Left kidney (tissue), 1 donor: ENCODE measurements at regions not wholly inside any gene's neighbourhood (a gene's known extent, or its start where the extent isn't known, plus 50 kb on each side); places are given as distances from the start of the nearest gene placed in this dataset.

ENCODE experiments used
- DNase-seq: peaks from one replicate; pipeline ENCODE4 v3.0.0-alpha.2; 2013

DNA sequence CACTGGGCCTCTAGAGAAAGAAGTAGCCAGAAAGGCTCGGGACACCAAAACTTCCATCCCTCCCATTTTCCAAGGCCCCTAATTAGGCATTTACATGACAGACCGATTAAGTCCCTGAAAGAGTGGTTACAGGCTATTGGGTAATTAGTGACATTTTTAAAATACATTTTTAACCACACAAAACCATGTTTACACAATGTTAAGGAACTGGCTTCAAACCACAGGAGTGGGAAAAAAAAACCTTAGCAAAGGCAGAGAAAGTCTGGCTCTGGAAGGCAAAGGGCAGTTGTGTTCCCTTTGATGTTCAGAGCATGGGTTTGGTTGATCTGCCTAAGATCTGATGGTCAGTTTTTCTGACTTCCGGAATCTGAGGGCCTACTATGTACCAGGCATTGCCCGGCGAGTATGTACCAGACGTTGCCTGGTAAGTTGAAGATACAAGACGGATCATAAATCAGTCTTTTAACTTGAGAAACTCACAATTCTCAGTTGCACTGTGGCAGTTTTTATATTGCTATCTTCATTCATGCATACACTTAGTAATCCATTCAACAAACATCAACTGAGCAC lies 576.5 kb downstream of the MED13L start:
- no peak for DNase-seq

DNA sequence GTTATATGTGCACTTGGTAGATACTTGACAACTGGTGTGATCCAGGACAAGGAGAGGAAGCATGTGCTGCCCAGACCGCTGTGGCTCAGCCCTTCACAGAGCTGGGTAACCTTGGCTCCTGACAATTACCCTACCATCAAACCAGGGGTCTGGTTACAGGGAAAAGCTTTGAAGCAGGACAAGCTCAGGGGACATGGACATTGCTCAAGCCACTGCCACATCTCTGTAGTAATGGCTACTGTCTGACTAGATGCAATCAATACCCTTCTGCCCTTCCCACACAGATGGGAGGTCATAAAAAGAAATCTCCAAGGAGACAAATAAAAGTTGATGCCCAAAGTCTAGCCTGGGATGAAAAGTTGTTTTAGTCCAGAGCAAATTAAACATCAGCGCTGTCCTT lies 577.4 kb downstream of the MED13L start:
- no peak for DNase-seq

DNA sequence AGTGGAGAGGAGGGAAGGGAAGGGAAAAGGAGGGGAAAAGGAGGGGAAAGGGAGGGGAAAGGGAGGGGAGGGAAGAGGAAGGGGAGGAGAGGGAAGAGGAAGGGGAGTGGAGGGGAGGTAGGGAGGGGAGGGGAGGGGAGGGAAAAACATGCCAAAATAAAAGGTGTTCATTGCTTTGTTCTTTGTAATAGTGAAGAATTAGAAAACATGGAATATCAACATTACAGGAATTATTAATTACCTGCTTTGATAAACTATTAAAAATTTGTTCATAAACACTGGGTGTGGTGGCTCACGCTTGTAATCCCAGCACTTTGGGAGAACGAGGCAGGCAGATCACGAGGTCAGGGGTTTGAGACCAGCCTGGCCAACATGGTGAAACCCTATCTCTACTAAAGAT lies 579.2 kb downstream of the MED13L start:
- no peak for DNase-seq

DNA sequence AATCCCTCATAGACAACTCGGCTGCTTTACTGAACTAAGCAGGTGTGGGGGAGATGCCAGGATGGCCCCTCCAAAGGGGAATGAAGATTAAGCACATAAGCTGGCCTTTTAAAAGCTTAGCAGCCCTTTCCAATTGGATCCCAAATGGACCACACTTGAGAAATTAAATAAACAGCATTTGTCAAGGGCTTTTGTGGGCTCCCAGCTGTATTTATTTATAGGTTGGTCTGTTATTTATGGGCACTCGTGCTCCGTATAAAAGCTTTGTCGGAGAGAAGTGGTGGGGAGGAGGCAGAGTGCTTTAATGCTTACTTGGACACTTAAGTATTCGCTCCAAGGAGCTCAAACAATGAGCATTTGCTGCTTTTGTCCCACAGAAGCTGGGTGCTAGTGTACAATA lies 580.2 kb downstream of the MED13L start:
- DNase-seq, result no peak

DNA sequence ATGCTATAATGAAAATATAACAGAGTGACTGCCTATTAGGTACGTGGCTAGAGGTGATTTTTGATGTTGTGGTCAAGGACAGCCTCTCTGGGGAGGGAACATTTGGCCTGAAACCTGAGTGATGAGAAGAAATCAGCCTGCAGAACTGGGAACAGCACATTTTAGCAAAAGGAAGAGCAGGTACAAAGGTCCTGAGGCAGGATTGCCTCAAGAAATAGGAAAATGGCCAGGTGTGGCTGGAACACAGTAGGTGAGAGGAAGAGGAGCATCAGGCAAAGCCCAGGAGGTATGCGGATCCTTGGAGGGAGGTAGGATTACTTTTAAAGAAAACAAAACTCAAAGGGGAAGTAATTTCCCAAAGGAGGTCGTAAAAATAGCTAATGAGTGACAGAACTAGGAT lies 582.9 kb downstream of the MED13L start:
- DNase-seq, result no peak

DNA sequence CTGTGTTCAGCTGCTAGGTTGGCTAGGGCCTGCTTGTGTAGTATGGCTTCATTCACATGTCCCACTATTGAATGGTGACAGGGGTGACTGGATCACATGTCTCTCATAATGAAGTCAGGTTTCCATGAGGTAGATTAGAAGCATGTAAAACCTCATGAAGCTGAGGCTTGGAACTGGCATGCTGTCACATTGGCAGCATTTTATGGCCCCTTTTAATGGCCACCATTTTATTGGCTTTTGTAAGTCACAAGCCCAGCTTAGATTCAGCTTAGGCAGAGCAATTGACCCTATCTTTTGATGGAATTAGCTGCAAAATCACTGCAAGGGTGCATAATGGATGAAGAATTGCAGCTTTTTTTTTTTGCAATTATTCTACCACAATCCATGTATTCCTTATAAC lies 583.5 kb downstream of the MED13L start:
- DNase-seq, result no peak

DNA sequence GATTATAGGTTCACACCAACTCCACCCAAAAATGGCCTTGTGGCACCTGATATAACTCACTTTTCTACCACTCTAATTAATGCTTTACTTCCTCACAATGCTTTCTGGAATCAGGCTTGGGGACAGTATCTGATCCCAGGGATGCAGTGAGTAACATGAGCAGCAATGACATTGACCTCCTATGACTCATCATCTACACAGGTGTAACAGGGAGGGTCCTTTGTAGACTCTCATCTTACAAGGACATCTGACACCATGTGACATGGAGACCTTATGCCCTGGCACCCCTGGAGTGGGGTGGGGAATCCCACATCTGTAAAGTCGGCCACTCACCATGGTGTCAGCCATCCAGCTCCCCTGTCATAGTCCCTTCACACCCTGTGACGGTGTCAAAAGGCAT lies 586.4 kb downstream of the MED13L start:
- no peak for DNase-seq

DNA sequence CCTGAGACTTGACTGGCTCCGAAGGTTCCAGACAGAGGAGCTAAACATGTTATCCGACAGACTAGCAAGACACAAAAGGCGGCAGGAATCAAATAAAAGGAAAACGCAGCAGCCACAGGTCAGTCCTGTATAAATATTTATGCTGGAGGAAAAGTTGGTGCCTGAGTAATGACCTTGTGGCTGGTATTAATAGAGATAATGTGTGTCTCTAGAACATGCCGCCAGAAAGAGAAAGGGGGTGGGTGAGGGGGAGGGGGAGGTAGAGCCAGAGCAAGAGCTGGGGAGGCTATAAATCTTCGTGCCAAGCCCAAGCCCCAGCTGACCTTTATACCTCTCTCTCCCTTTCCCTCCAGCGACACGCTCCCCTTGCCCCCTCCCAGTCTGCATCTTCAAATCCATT lies 590.4 kb downstream of the MED13L start:
- DNase-seq, result no peak

DNA sequence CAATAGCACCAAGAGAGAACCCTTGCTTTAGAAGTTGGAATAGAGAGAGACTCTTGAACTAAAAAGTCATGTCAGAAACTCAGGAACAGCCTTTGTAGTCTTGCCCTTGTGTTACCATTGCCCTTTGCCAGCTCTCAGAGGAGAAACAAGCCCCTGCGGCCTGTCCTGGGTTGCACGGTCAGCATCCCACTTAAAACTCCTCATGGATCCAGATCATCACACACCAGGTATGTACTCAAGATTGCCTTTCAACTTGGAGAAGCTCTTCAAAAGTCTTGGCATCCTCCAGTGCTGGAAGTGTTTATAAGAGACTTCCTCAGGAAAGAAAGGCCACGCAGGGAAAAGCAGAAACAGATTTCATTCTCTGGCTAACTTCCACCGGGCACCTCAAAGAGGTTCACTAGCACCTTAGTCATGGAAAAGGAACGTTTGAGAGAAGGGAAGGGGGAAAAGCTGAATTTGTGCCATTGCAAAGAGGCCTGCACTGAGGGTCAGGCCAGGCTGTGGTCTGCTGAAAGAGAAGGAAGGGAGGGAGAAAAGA lies 594.2 kb downstream of the MED13L start:
- no peak for DNase-seq

DNA sequence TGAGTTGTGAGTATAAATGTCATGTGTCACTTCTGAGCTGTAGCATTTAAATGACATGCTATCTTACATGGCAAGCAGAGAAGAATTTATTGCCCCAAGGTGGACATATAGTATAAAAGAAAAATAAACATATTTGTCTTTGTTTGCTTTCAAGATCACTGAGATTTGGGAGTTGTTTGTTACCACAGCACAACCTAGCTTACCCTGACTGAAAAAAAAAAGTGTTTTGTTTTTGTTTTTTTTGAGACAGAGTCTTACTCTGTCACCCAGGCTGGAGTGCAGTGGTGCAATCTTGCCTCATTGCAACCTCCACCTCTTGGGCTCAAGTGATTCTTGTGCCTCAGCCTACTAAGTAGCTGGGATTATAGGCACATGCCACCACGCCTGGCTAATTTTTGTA lies 596.5 kb downstream of the MED13L start:
- DNase-seq, result no peak

DNA sequence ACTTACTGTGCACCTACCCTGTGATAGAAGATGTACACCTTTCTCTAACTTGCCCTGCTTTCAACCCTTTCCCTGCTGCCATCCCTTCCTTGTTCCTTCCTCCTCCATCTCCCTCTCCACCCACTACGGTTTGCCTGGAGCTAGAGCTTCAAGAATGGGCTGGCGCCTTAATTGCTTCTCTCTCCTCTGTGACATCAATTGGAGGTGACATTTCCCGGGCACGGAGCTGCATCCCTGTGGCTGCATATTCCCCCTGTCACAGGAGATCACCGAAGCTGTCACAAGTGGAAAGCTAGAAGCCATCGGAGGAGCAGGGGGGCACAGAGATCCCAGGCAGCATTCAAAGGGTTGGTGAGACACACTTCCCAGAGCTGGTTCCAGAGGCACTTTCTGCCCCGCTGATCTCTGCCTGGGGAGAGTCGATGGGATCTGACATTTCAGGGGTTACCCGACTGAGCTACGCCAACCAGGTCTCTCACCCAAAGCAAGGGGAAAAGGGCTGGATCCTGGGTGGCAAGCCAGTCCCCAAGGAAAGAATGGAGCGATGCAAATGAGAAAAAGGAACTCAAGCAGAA lies 604.9 kb downstream of the MED13L start:
- DNase-seq, result no peak

DNA sequence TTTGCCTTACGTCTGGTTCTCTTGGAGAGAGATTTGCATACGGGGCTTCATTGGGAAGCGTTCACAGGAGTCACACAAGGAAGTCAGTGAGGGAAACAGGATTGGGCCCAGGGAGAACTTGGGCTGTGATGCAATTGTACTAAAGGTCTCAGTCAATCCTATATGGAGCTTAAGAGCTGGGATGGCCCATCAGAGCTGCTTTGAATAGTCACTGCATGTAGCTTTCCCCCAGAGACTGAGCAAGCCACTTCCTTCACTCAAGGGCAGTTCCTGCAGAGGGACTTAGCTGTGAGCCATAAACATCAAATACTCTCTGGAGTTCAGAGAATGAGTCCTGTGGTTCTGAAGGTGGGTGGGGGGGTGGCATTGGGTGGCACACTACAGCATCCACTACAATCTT lies 605.4 kb downstream of the MED13L start:
- DNase-seq, result no peak

DNA sequence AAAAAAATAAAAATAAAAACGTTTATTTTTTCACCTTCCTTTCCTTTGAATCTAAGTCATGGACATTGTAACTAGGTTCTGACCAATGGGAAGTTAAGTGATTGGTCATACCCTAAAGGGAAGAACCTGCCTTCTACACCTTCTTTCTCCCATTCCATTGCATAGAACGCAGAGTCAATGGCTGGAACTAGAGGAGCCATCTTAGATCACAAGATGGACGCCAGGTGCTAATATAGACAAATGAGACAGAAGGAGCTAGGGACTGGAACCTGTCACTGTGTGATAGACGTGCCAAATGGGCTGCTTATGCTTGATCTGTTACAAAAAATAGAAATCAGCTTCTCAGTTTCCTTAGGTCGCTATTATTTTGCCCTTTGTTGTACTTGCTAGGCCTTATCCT lies 606.6 kb downstream of the MED13L start:
- no peak for DNase-seq

DNA sequence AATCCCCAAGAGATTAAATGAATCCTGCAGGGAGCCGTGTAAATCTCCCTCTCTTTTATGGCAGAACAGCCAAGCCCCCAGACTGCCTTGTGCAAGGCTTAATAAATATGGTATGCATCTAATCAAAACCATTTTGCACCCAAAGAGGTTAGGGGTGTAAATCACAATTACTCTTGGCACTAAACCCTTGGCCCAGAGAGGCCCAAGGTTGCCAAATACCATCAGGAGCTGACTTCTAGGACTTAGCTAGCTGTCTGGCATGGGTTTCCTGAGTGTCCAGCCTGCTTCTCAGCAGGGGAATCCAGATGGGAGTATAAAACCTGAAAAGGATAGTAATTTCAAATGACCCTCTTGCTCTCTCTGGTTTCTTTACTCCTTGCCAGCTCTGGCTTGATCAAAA lies 610.4 kb downstream of the MED13L start:
- DNase-seq, result no peak

DNA sequence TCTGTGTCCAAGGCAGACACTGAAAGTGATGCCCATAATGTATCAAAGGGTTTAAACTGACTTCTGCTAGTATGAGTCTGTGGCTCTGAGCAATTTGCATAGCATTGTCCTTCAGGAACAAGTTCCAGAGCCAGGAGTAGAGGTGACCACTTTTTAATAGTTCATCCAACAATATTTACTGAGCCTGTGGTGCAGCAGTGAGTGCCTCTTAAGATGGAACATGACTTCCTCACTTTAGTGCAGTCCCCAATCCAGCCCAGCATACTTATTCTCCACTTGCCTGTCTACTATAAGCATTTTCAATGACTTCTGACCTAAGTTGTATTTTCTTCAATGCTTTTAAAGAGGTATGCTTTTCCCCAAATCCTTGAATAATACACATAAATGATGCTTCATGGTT lies 611.3 kb downstream of the MED13L start:
- no peak for DNase-seq

DNA sequence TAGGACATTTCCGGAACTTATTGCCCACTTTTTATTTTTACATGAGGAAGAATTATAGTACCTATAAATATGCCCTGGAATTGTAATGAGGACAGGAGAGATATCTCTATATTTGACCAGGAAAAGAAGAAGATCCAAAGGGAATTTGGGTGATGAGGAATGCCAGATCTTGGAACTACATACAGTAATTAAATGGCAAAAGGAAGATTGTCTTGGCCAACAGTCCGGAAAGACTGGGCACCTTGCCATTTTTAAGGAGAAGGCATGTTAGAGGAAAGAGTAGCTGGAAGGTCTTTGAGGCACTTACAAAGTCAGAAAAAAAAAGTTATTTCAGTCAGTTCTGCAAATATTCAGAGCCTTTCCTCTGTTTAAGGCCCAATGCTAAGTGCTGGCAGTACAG lies 616.4 kb downstream of the MED13L start:
- DNase-seq, result peak; percentile 34

DNA sequence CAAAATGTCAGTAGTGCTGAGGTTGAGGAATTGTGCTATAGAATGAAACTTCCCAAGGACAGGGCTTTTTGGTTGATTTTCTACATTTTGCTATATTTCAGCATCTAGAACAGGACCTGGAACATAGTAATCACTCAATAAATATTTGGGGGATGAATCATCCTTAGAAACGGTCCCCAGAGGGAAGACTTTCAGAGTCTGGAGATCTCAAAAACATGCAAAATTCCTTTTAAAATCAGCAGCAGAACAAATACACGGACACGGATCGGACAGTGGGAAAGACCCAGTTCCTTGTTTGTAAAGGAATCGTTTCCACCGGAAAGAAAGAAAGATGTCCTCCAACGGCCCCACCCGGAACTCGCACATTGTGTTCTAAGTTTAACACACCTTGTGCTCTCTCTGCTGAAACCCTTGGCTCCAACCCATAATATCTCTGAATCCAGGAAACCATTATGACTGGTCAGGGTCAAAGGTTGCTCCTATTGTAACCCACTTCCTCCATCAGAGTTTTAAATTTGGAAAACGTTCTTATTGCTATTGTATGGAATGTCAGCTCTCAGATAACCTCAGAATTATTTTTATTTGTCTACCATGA lies 617.2 kb downstream of the MED13L start:
- no peak for DNase-seq

DNA sequence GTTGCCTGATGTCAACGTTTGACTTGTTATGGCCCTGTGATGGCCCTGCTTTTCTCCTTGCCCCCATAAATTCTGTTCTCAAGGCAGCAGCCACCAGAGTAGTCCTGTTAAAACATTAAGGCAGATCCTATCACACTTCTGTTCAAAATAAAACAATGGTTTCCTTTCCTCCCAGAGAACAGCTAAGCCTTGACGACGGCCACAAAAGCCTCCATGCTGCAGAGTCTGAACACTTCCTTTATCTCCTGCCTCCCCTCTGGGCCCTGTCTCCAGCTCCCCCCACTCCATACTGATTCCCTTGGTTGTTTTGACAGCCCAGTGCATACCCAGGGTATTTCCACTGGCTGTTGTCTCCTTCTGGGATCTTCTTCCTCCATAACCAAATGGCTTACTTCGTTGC lies 618.1 kb downstream of the MED13L start:
- no peak for DNase-seq

DNA sequence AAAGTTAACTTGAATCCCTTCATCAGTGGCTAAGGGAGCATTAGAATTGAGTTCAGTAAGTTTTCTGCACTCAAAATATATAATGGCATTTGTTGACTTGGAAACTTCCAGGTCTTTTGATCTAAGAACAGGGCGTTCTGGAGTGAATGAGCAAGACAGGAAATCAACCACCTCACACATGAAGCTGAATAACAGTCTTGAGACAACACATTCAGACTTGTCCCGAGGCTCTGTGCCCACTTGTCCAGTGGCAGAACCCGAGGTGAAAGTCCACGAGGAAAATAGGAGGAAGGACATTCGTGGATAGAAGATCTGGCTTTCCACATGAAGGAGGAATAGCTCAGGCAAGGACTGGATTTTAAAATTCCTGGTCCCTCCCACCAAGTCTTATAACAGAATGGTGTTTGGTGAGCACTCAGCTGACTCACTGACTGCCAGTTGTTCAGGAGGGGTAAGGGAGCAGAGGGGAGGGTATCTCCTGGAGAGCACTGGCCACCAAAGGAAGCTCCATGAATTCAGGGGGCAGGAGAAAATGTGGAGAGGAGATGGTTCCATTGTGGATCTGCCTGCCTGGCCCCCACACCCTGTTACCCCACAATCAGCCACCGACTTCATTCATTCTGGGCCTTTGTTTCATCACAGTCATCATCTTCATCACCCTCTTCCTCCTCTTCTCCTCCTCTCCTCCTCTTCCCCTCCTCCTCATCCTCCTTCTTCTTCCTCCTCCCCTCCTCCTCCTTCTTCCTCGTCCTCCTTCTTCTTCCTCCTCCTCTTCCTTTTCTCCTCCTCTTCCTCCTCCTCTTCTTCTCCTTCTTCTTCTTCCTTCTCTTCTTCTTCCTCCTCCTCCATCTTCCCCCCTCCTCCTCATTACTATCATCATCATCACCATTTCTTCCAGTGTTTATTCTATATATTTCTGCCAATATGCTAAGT lies 620.1 kb downstream of the MED13L start:
- DNase-seq, result no peak

DNA sequence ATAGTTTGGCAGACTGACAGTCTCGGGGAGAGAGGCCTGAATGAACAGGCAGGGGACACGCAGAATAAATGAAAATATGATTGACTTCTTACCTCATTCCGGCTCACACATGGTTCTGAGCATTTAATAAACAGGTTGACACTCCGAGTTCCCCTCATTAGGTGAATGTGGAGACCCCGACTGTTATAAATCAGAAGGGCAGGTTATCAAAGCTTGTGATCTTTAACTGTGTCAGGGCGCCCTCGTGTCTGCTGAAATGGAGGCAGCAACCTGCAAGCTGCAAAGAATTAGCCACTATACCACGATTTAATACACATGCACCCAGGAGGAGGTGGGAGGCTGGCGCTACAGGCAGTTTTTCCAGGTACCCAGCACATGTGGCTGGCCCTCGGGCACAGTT lies 627.5 kb downstream of the MED13L start:
- no peak for DNase-seq

DNA sequence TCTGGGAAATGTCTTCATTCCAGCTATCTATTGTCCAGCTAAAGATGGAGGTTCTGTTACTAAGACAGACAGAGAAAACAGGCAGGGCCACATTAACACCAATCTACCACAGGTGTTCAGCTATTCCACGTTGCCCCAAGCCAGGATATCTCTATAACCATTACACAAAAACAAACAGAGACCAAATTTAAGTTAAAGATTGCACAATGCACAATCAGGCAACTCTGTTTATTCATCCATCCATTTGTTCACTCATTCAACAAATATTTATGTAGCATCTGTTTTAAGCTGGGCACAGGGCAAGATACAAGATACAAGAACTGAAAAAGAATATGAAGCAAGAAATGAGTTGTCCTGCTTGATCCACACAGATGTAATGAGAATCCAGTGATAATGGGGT lies 629.0 kb downstream of the MED13L start:
- DNase-seq, result no peak

DNA sequence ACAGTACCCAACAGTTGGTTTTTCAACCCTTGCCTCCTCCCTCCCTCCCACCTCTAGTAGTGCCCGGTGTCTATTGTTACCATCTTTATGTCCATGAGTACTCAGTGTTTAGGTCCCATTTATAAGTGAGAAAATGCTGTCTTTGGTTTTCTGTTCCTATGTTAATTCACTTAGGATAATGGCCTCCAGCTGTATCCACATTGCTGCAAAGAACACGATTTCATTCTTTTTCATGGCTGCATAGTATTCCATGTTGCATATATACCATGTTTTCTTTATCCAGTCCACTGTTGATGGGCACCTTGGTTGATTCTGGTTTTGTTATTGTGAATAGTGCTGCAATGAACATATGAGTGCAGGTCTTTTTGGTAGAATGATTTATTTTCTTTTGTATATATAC lies 631.3 kb downstream of the MED13L start:
- no peak for DNase-seq

DNA sequence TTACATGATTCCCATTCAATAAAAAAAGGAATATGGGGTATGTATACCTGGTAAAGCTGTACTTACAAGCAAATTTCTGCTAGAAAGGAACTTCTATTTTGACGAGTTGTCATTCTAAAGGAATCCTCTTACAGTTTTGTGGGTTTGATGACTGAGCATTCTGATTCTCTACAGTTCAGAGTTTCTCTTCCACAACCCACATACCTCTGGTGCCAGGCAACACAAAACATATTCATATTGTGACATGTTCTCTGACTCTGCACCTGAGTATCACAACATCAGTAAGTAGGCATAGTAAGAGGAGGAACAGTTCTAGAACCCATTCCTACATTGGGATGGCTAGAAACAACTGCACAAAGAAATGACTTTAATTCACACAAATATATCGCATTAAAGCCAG lies 636.6 kb downstream of the MED13L start:
- no peak for DNase-seq
